Panc1 (cell line): ENCODE measurements at regions not wholly inside any gene's neighbourhood (a gene's known extent, or its start where the extent isn't known, plus 50 kb on each side); places are given as distances from the start of the nearest gene placed in this dataset.
A peak's percentile ranks its signal among the peaks of the same experiment; 100 is the strongest.

ENCODE experiments used
- ATAC-seq: fragments of 200-7000 bp; cut with Tn5 transposase; 2 replicates; pipeline ENCODE4 v1.9.1; 2020; ENCODE audit warnings: mild to moderate bottlenecking, moderate library complexity
- BruUV-seq: library from RNA; stranded (reverse); fragments of 400-500 nt; replicated peaks from 2 replicates; lab custom pipeline; 2021; lab: Mats Ljungman, UMichigan
- CTCF ChIA-PET: fragments of 300-600 bp; sonication (Branson Sonifier 250); formaldehyde crosslinking; loops from one replicate; lab custom pipeline; 2022; ENCODE audit warnings: antibody characterized with exemption; lab: Charles Lee
- POLR2A ChIA-PET: fragments of 300-600 bp; sonication (Branson Sonifier 250); formaldehyde crosslinking; loops from one replicate; lab custom pipeline; 2022; ENCODE audit warnings: antibody characterized with exemption; lab: Charles Lee
- DNase-seq: peaks from one replicate; pipeline ENCODE4 v3.0.0-alpha.2; 2010; ENCODE audit warnings: low read depth, low spot score
- H3K27ac ChIP-seq: 2 replicates; pipeline ENCODE4 v1.5.1; 2011; ENCODE audit warnings: mild to moderate bottlenecking, low read length, inconsistent platforms
- H3K27me3 ChIP-seq: fragments of 200-500 bp; sonication (Bioruptor generic); 2 replicates; pipeline ENCODE4 v1.6.0; 2014; ENCODE audit warnings: low read length, inconsistent platforms; ENCODE audit not compliant: control insufficient read depth, insufficient read depth
- H3K36me3 ChIP-seq: fragments of 200-500 bp; sonication (Bioruptor generic); 2 replicates; pipeline ENCODE4 v1.5.1; 2014; ENCODE audit warnings: inconsistent platforms, mild to moderate bottlenecking, low read length, moderate library complexity; ENCODE audit not compliant: control insufficient read depth, insufficient read depth
- H3K4me1 ChIP-seq: 2 replicates; pipeline ENCODE4 v1.5.1; 2011; ENCODE audit warnings: inconsistent platforms, mild to moderate bottlenecking, low read length, moderate library complexity; ENCODE audit not compliant: control insufficient read depth, insufficient read depth
- H3K4me3 ChIP-seq, 2 experiments: 2 replicates each; pipeline ENCODE4 v1.5.1; 2011 to 2012; ENCODE audit warnings: low read depth in 2 of 2, low read length in 2 of 2, mild to moderate bottlenecking in 2 of 2, inconsistent platforms in 1 of 2, moderate library complexity in 1 of 2
- H3K9me3 ChIP-seq: fragments of 200-500 bp; sonication (Bioruptor generic); 2 replicates; pipeline ENCODE4 v1.5.1; 2014; ENCODE audit warnings: low read depth, mild to moderate bottlenecking, inconsistent platforms, low read length, moderate library complexity; ENCODE audit not compliant: control insufficient read depth, insufficient read depth
- CTCF ChIP-seq: fragments of 450-650 bp; IDR thresholded peaks from 2 replicates; pipeline ENCODE4 v1.5.1; 2017; ENCODE audit warnings: mild to moderate bottlenecking
- POLR2AphosphoS5 ChIP-seq: IDR thresholded peaks from 2 replicates; pipeline ENCODE4 v1.6.1; 2012; ENCODE audit warnings: mild to moderate bottlenecking, low read depth, low read length, moderate library complexity
- REST ChIP-seq, 2 experiments: IDR thresholded peaks; 2 replicates each; pipeline ENCODE4 v1.6.1; 2011 to 2012; ENCODE audit warnings: low read depth in 2 of 2, control low read depth in 1 of 2, low read length in 1 of 2, mild to moderate bottlenecking in 1 of 2, moderate library complexity in 1 of 2; ENCODE audit not compliant: insufficient read depth in 1 of 2
- SIN3A ChIP-seq: IDR thresholded peaks from 2 replicates; pipeline ENCODE4 v1.6.1; 2012; ENCODE audit warnings: low read depth, mild to moderate bottlenecking, low read length, moderate library complexity, borderline replicate concordance; ENCODE audit not compliant: insufficient read depth
- TCF7L2 ChIP-seq: IDR thresholded peaks from 2 replicates; pipeline ENCODE4 v1.6.1; 2011; ENCODE audit warnings: mild to moderate bottlenecking, low read depth, low read length, inconsistent platforms
- in situ Hi-C: cut with HindIII; loops from 2 replicates; pipeline ENCODE4 v1.10.0; 2016; ENCODE audit warnings: low sequenced_read_pairs, low pct_unique_long_range_greater_than_20kb
- intact Hi-C: fragments of 100-400 bp; cut with micrococcal nuclease; formaldehyde crosslinking; loops from one replicate; pipeline ENCODE4 v1.10.0; 2022; ENCODE audit not compliant: unreplicated experiment

- intact Hi-C loops (no loop called here), in situ Hi-C loops (no loop called here)
- ChIA-PET CTCF (no interaction called here), POLR2A (no interaction called here)
- no peak for TF ChIP-seq CTCF
- no peak for TF ChIP-seq TCF7L2
- TF ChIP-seq SIN3A: no peak
- TF ChIP-seq POLR2AphosphoS5: no peak
- no peak for TF ChIP-seq REST (IDR thresholded peaks at IDR 0.05; ENCODE audit: insufficient read depth in 1 of 2, low read depth in 2 of 2, low read length in 1 of 2)
- Histone ChIP-seq H3K27ac (no peak overlapping the region), H3K36me3 (no peaks in the 10 kb centered on the region), H3K27me3 (no peaks in the 10 kb centered on the region), H3K4me1 (no peaks in the 10 kb centered on the region), H3K4me3 (no peak overlapping the region), H3K9me3 (no peaks in the 10 kb centered on the region)
- ATAC-seq (no peak), DNase-seq (peak; percentile 52)
- no TSS peak for BruUV-seq
These were observed 615.0 kb downstream of the HINT1 start for GRCh38 chr5:130549884-130550561.

- CTCF ChIA-PET: no interaction called here
- DNase-seq (no peak), ATAC-seq (no peak)
- no peaks in the 10 kb centered on the region for H3K36me3 ChIP-seq
- in situ Hi-C loops: no loop called here
- BruUV-seq: no TSS peak
- TF ChIP-seq REST (IDR thresholded peaks at IDR 0.05; ENCODE audit: insufficient read depth in 1 of 2, low read depth in 2 of 2, low read length in 1 of 2): no peak
- H3K9me3 ChIP-seq: no peaks in the 10 kb centered on the region
- H3K27ac ChIP-seq: no peak overlapping the region
- H3K4me1 ChIP-seq: no peaks in the 10 kb centered on the region
- POLR2A ChIA-PET: no interaction called here
- intact Hi-C loops: no loop called here
- H3K4me3 ChIP-seq: no peak overlapping the region
- H3K27me3 ChIP-seq: no peaks in the 10 kb centered on the region
These were observed 618.8 kb downstream of the HINT1 start for GRCh38 chr5:130546211-130546610.
